H9 (cell line): ENCODE measurements at regions not wholly inside any gene's neighbourhood (a gene's known extent, or its start where the extent isn't known, plus 50 kb on each side); places are given as distances from the start of the nearest gene placed in this dataset.

Experiments
- DNase-seq: peaks from one replicate; pipeline ENCODE4 v3.0.0-alpha.2; 2017
- H2AFZ ChIP-seq: one replicate; pipeline ENCODE4 v1.6.1; 2013; ENCODE audit warnings: mild to moderate bottlenecking, low read length, control low read depth, moderate library complexity
- H2AK5ac ChIP-seq: 2 replicates; pipeline ENCODE4 v1.6.1; 2013; ENCODE audit warnings: low read length, control low read depth, mixed read lengths; ENCODE audit not compliant: insufficient read length
- H2BK120ac ChIP-seq: one replicate; pipeline ENCODE4 v1.6.1; 2013; ENCODE audit warnings: low read depth, mild to moderate bottlenecking, low read length, control low read depth, inconsistent platforms; ENCODE audit not compliant: poor library complexity, severe bottlenecking
- H2BK12ac ChIP-seq: 2 replicates; pipeline ENCODE4 v1.6.1; 2013; ENCODE audit warnings: low read length, control low read depth, mixed read lengths, low read depth; ENCODE audit not compliant: insufficient read length
- H2BK15ac ChIP-seq: 2 replicates; pipeline ENCODE4 v1.6.1; 2013; ENCODE audit warnings: low read depth, low read length, control low read depth
- H2BK20ac ChIP-seq: one replicate; pipeline ENCODE4 v1.6.1; 2013; ENCODE audit warnings: low read depth, mild to moderate bottlenecking, low read length, control low read depth, inconsistent platforms; ENCODE audit not compliant: poor library complexity, severe bottlenecking
- H2BK5ac ChIP-seq: 2 replicates; pipeline ENCODE4 v1.6.1; 2013; ENCODE audit warnings: low read length, control low read depth, mixed read lengths; ENCODE audit not compliant: insufficient read length
- H3K14ac ChIP-seq: 2 replicates; pipeline ENCODE4 v1.6.1; 2013; ENCODE audit warnings: low read length, control low read depth; ENCODE audit not compliant: insufficient read depth
- H3K18ac ChIP-seq: 2 replicates; pipeline ENCODE4 v1.6.1; 2013; ENCODE audit warnings: low read depth, mild to moderate bottlenecking, mixed read lengths, low read length, control low read depth; ENCODE audit not compliant: insufficient read length
- H3K23ac ChIP-seq: 2 replicates; pipeline ENCODE4 v1.6.1; 2013; ENCODE audit warnings: low read length, control low read depth, mixed read lengths, low read depth; ENCODE audit not compliant: insufficient read length
- H3K23me2 ChIP-seq: 2 replicates; pipeline ENCODE4 v1.6.1; 2013; ENCODE audit warnings: low read depth, mild to moderate bottlenecking, mixed read lengths, low read length, control low read depth; ENCODE audit not compliant: insufficient read length, poor library complexity, severe bottlenecking
- H3K27ac ChIP-seq: 2 replicates; pipeline ENCODE4 v1.5.1; 2013; ENCODE audit warnings: low read length, control low read depth, mixed read lengths, low read depth; ENCODE audit not compliant: insufficient read length
- H3K27me3 ChIP-seq: 2 replicates; pipeline ENCODE4 v1.6.1; 2013; ENCODE audit warnings: low read length, control low read depth, inconsistent platforms; ENCODE audit not compliant: insufficient read depth
- H3K4ac ChIP-seq: 2 replicates; pipeline ENCODE4 v1.6.1; 2013; ENCODE audit warnings: low read depth, mild to moderate bottlenecking, control low read depth, inconsistent platforms, low read length, moderate library complexity
- H3K4me1 ChIP-seq: 2 replicates; pipeline ENCODE4 v1.6.1; 2013; ENCODE audit warnings: low read length, control low read depth, inconsistent platforms; ENCODE audit not compliant: insufficient read depth
- H3K4me2 ChIP-seq: 2 replicates; pipeline ENCODE4 v1.6.1; 2013; ENCODE audit warnings: low read length, control low read depth, mixed read lengths; ENCODE audit not compliant: insufficient read length, insufficient read depth
- H3K56ac ChIP-seq: 2 replicates; pipeline ENCODE4 v1.6.1; 2013; ENCODE audit warnings: low read depth, mild to moderate bottlenecking, mixed read lengths, low read length, control low read depth; ENCODE audit not compliant: insufficient read length
- H3K79me1 ChIP-seq: 2 replicates; pipeline ENCODE4 v1.6.1; 2013; ENCODE audit warnings: low read depth, mild to moderate bottlenecking, moderate library complexity, low read length, control low read depth, inconsistent platforms; ENCODE audit not compliant: insufficient read depth, poor library complexity, severe bottlenecking
- H3K79me2 ChIP-seq: 2 replicates; pipeline ENCODE4 v1.6.1; 2013; ENCODE audit warnings: low read length, control low read depth, inconsistent platforms; ENCODE audit not compliant: insufficient read depth
- H3K9ac ChIP-seq: 2 replicates; pipeline ENCODE4 v1.6.1; 2013; ENCODE audit warnings: low read length, control low read depth, mixed read lengths; ENCODE audit not compliant: insufficient read length; ENCODE audit errors: extremely low read depth
- H3K9me3 ChIP-seq: one replicate; pipeline ENCODE4 v1.6.1; 2013; ENCODE audit warnings: low read depth, low read length, inconsistent platforms; ENCODE audit not compliant: control insufficient read depth
- H3T11ph ChIP-seq: one replicate; pipeline ENCODE4 v1.6.1; 2013; ENCODE audit warnings: mild to moderate bottlenecking, low read length, control low read depth, inconsistent platforms
- H4K20me1 ChIP-seq: one replicate; pipeline ENCODE4 v1.6.1; 2013; ENCODE audit not compliant: control insufficient read depth, insufficient read length, insufficient read depth
- H4K5ac ChIP-seq: 2 replicates; pipeline ENCODE4 v1.6.1; 2013; ENCODE audit warnings: low read depth, mild to moderate bottlenecking, mixed read lengths, low read length, control low read depth; ENCODE audit not compliant: insufficient read length
- H4K8ac ChIP-seq: replicated peaks from 2 replicates; pipeline ENCODE4 v1.6.1; 2013; ENCODE audit warnings: low read length, control low read depth, mixed read lengths, low read depth; ENCODE audit not compliant: insufficient read length
- H4K91ac ChIP-seq: 2 replicates; pipeline ENCODE4 v1.6.1; 2013; ENCODE audit warnings: low read depth, mild to moderate bottlenecking, moderate library complexity, mixed read lengths, low read length, control low read depth; ENCODE audit not compliant: insufficient read length
- H3K27ac Mint-ChIP-seq, 3 experiments: 2 replicates in 2 of 3; 3 replicates in 1 of 3; pipeline ENCODE4 v1.8.0; 2020 to 2021; ENCODE audit warnings: mixed read lengths in 3 of 3, mild to moderate bottlenecking in 1 of 3, moderate library complexity in 1 of 3
- H3K27me3 Mint-ChIP-seq: 2 replicates; pipeline ENCODE4 v1.8.0; 2021; ENCODE audit warnings: low read depth, mild to moderate bottlenecking, moderate library complexity, mixed read lengths
- H3K36me3 Mint-ChIP-seq, 3 experiments: 2 replicates in 2 of 3; 3 replicates in 1 of 3; pipeline ENCODE4 v1.8.0; 2020 to 2021; ENCODE audit warnings: low read depth in 3 of 3, mixed read lengths in 3 of 3; ENCODE audit not compliant: insufficient read depth in 1 of 3
- H3K4me1 Mint-ChIP-seq, 2 experiments: 2 replicates each; pipeline ENCODE4 v1.8.0; 2020; ENCODE audit warnings: mixed read lengths in 2 of 2
- H3K4me3 Mint-ChIP-seq, 2 experiments: 2 replicates in 1 of 2; 3 replicates in 1 of 2; pipeline ENCODE4 v1.8.0; 2020 to 2021; ENCODE audit warnings: mild to moderate bottlenecking in 2 of 2, mixed read lengths in 2 of 2, moderate library complexity in 1 of 2
- H3K9me3 Mint-ChIP-seq, 2 experiments: 2 replicates in 1 of 2; 3 replicates in 1 of 2; pipeline ENCODE4 v1.8.0; 2020; ENCODE audit warnings: mild to moderate bottlenecking in 2 of 2, mixed read lengths in 2 of 2, moderate library complexity in 1 of 2
- WGBS: extraction: QIAGEN DNeasy Blood & Tissue Kit; methylation state at CpG from one replicate; pipeline ENCODE4 v1.1.7; 2013; ENCODE audit warnings: missing lambda C conversion rate, low lambda C conversion rate, mixed read lengths; ENCODE audit not compliant: insufficient read length; ENCODE audit errors: extremely low coverage; 5-methylcytosine and 5-hydroxymethylcytosine counted together
- TF ChIP-seq, protein P1 (sequence below): fragments of 200-600 bp; sonication (generic); conservative IDR thresholded peaks from 3 replicates; pipeline ENCODE4 v1.8.0; 2021; ENCODE audit warnings: antibody characterized with exemption, mild to moderate bottlenecking

DNA sequence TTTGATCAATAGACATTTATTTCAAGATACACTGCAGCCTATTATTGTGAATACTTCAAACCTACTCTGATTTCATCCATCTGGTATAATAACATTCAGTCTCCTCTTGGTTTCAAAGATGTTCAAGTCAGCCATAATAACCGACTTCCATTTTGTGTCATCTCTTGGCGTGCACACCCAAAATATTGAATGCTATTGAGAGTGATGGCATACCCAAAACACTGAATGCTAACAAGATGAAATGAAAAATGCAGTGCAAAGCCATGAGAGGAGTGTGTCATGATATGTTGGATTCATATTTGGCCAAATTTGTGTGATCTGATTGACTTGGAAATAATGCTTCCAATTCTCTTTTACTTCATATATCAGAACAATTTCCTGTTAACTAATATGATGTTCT is 181.2 kb upstream of the PCDH17 start:
- Histone ChIP-seq H3K23ac (no peak overlapping the region), H2AFZ (no peak overlapping the region), H3K9ac (no peak overlapping the region), H3K4me2 (no peak overlapping the region), H3K14ac (no peak overlapping the region), H2AK5ac (no peak overlapping the region), H2BK20ac (no peak overlapping the region), H2BK15ac (no peak overlapping the region), H3T11ph (no peak overlapping the region), H4K5ac (no peak overlapping the region), H3K4ac (no peak overlapping the region), H4K8ac (no peak overlapping the region), H3K18ac (no peak overlapping the region), H3K23me2 (no peaks in the 10 kb centered on the region), H3K4me1 (no peaks in the 10 kb centered on the region), H3K9me3 (no peaks in the 10 kb centered on the region), H3K79me1 (no peaks in the 10 kb centered on the region), H4K20me1 (no peaks in the 10 kb centered on the region), H3K56ac (no peak overlapping the region), H3K27me3 (no peaks in the 10 kb centered on the region), H2BK120ac (no peak overlapping the region), H2BK5ac (no peak overlapping the region), H2BK12ac (no peak overlapping the region), H3K27ac (no peak overlapping the region), H3K79me2 (no peaks in the 10 kb centered on the region), H4K91ac (no peak overlapping the region)
- no peak overlapping the region for H3K4me3 Mint-ChIP-seq
- no peak overlapping the region for H3K27ac Mint-ChIP-seq
- no peak for DNase-seq
- no peaks in the 10 kb centered on the region for H3K27me3 Mint-ChIP-seq
- H3K9me3 Mint-ChIP-seq, result no peaks in the 10 kb centered on the region
- TF ChIP-seq, protein P1, sequence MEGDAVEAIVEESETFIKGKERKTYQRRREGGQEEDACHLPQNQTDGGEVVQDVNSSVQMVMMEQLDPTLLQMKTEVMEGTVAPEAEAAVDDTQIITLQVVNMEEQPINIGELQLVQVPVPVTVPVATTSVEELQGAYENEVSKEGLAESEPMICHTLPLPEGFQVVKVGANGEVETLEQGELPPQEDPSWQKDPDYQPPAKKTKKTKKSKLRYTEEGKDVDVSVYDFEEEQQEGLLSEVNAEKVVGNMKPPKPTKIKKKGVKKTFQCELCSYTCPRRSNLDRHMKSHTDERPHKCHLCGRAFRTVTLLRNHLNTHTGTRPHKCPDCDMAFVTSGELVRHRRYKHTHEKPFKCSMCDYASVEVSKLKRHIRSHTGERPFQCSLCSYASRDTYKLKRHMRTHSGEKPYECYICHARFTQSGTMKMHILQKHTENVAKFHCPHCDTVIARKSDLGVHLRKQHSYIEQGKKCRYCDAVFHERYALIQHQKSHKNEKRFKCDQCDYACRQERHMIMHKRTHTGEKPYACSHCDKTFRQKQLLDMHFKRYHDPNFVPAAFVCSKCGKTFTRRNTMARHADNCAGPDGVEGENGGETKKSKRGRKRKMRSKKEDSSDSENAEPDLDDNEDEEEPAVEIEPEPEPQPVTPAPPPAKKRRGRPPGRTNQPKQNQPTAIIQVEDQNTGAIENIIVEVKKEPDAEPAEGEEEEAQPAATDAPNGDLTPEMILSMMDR, result no peak
- H3K36me3 Mint-ChIP-seq, result no peaks in the 10 kb centered on the region
- H3K4me1 Mint-ChIP-seq, result peaks cover 7 to 10% of the 10 kb centered on the region in 2 experiments
- no CpG with 5 or more reads among the region's 2 CpGs for WGBS
